Naive thymus-derived CD4-positive, alpha-beta T cell (primary cell): ENCODE measurements at regions not wholly inside any gene's neighbourhood (a gene's known extent, or its start where the extent isn't known, plus 50 kb on each side); places are given as distances from the start of the nearest gene placed in this dataset.

ENCODE experiments used
- ATAC-seq: fragments of 150-1000 bp; cut with Tn5 transposase; 2 replicates; pipeline ENCODE4 v1.10.0; 2021; ENCODE audit warnings: mild to moderate bottlenecking, moderate library complexity
- CTCF ChIA-PET: fragments of 350-600 bp; sonication (Branson Sonifier 250); formaldehyde crosslinking; loops from one replicate; lab custom pipeline; 2021; ENCODE audit warnings: antibody characterized with exemption; lab: Charles Lee
- POLR2A ChIA-PET: fragments of 350-600 bp; sonication (Branson Sonifier 250); formaldehyde crosslinking; loops from one replicate; lab custom pipeline; 2021; ENCODE audit warnings: antibody characterized with exemption, inconsistent platforms; lab: Charles Lee
- DNase-seq, 9 donors: peaks; one replicate each; pipeline versions ENCODE4 v3.0.0 to v3.0.0-alpha.2; 2020 to 2022; ENCODE audit warnings: mixed read lengths in 1 of 9
- H3K27ac ChIP-seq: one replicate; pipeline ENCODE4 v1.7.0; 2013; ENCODE audit warnings: mild to moderate bottlenecking, low read depth, low read length, moderate library complexity
- H3K27me3 ChIP-seq, 2 donors: one replicate each; pipeline ENCODE4 v1.7.0; 2013; ENCODE audit warnings: low read length in 2 of 2, mild to moderate bottlenecking in 2 of 2, moderate library complexity in 2 of 2; ENCODE audit not compliant: control insufficient read depth in 2 of 2, insufficient read depth in 2 of 2
- H3K36me3 ChIP-seq, 3 experiments: 1 replicate in 2 of 3; 2 replicates in 1 of 3; pipeline ENCODE4 v1.7.0; 2013; ENCODE audit warnings: low read length in 3 of 3, mild to moderate bottlenecking in 3 of 3, moderate library complexity in 1 of 3; ENCODE audit not compliant: insufficient read depth in 3 of 3, control insufficient read depth in 2 of 3
- H3K4me1 ChIP-seq, 2 donors: one replicate each; pipeline ENCODE4 v1.7.0; 2013; ENCODE audit warnings: low read length in 2 of 2, mild to moderate bottlenecking in 2 of 2, moderate library complexity in 1 of 2; ENCODE audit not compliant: control insufficient read depth in 2 of 2, insufficient read depth in 2 of 2
- H3K4me3 ChIP-seq: 2 replicates; pipeline ENCODE4 v1.7.0; 2013; ENCODE audit warnings: mild to moderate bottlenecking, low read length
- H3K9me3 ChIP-seq, 3 experiments: 1 replicate in 2 of 3; 2 replicates in 1 of 3; pipeline ENCODE4 v1.7.0; 2013; ENCODE audit warnings: low read length in 3 of 3; ENCODE audit not compliant: control insufficient read depth in 2 of 3
- H3K27ac Mint-ChIP-seq, 9 donors: one replicate each; pipeline ENCODE4 v1.8.0; 2020 to 2022; ENCODE audit warnings: mixed read lengths in 9 of 9, mild to moderate bottlenecking in 8 of 9, moderate library complexity in 5 of 9, inconsistent platforms in 2 of 9
- H3K27me3 Mint-ChIP-seq, 5 donors: one replicate each; pipeline ENCODE4 v1.8.0; 2021 to 2022; ENCODE audit warnings: mixed read lengths in 5 of 5, mild to moderate bottlenecking in 1 of 5
- H3K36me3 Mint-ChIP-seq, 5 donors: one replicate each; pipeline ENCODE4 v1.8.0; 2020 to 2022; ENCODE audit warnings: mixed read lengths in 5 of 5, mild to moderate bottlenecking in 3 of 5, inconsistent platforms in 1 of 5
- H3K4me1 Mint-ChIP-seq, 7 donors: one replicate each; pipeline ENCODE4 v1.8.0; 2020 to 2022; ENCODE audit warnings: mixed read lengths in 7 of 7, mild to moderate bottlenecking in 3 of 7, inconsistent platforms in 1 of 7
- H3K4me3 Mint-ChIP-seq, 10 donors: one replicate each; pipeline ENCODE4 v1.8.0; 2020 to 2022; ENCODE audit warnings: mild to moderate bottlenecking in 10 of 10, mixed read lengths in 10 of 10, moderate library complexity in 6 of 10, inconsistent platforms in 2 of 10
- H3K9me3 Mint-ChIP-seq, 11 donors: one replicate each; pipeline ENCODE4 v1.8.0; 2020 to 2022; ENCODE audit warnings: mixed read lengths in 11 of 11, mild to moderate bottlenecking in 4 of 11, inconsistent platforms in 1 of 11, moderate library complexity in 1 of 11
- intact Hi-C, 2 donors: fragments of 100-400 bp; cut with micrococcal nuclease; formaldehyde crosslinking; loops; one replicate each; pipeline ENCODE4 v1.15.1; 2023

DNA sequence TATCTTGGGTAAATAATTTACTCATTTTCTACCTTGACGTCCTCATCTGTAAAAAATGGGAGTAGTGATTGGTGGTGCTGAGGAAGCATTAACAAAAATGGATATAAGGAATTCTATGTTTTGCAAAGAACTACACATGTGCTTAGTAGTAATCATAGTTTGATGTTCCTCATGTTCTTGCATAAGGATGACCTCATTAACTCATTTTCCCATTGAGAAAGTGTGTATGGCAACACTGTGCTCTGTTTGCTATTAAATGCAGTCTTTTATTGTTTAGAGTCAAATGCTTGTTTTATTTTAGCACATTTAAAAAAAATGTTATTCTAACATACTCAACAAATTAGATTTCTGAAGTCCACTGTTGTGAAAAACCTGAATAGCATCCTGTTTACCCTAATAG is 211.2 kb upstream of the RSPO3 start:
- no peaks in the 10 kb centered on the region for H3K27me3 Mint-ChIP-seq
- ATAC-seq (no peak), DNase-seq (no peak)
- Histone ChIP-seq H3K27ac (no peak overlapping the region), H3K9me3 (no peaks in the 10 kb centered on the region), H3K4me1 (no peaks in the 10 kb centered on the region), H3K4me3 (no peak overlapping the region), H3K36me3 (no peaks in the 10 kb centered on the region), H3K27me3 (no peaks in the 10 kb centered on the region)
- H3K36me3 Mint-ChIP-seq: no peaks in the 10 kb centered on the region
- ChIA-PET CTCF (no interaction called here), POLR2A (no interaction called here)
- intact Hi-C loops: no loop called here
- H3K27ac Mint-ChIP-seq: no peak overlapping the region
- no peak overlapping the region for H3K4me3 Mint-ChIP-seq
- H3K9me3 Mint-ChIP-seq: peaks cover 0 to 3% (median 0%) of the 10 kb centered on the region in 11 donors
- no peaks in the 10 kb centered on the region for H3K4me1 Mint-ChIP-seq

DNA sequence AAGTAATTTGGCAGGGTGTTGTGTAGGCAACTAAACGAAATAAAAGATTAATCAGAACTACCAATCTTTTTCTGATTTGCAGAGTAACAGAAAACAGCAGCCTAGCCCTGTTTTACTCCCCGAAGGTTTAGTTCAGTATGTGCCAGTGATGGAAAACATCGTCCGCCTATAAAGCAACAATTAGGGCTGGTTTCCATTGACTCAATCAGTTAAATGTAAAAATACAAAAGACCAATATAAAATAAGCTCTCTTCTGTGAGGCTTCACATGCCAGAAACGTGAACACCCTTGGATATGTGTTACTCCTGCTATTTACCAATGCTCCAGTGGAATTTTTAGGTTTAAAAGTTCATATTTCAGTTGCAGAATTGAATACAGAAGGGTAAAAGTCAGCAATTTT is 210.5 kb upstream of the RSPO3 start:
- H3K9me3 ChIP-seq: no peaks in the 10 kb centered on the region
- no peak overlapping the region for H3K27ac ChIP-seq
- H3K4me1 Mint-ChIP-seq: no peaks in the 10 kb centered on the region
- H3K4me3 Mint-ChIP-seq: no peak overlapping the region
- peaks cover 0 to 3% (median 0%) of the 10 kb centered on the region in 11 donors for H3K9me3 Mint-ChIP-seq
- H3K27me3 ChIP-seq: no peaks in the 10 kb centered on the region
- ChIA-PET POLR2A (no interaction called here), CTCF (no interaction called here)
- no peaks in the 10 kb centered on the region for H3K27me3 Mint-ChIP-seq
- no peak for ATAC-seq
- intact Hi-C loops: no loop called here
- no peaks in the 10 kb centered on the region for H3K36me3 ChIP-seq
- H3K4me3 ChIP-seq: no peak overlapping the region
- H3K4me1 ChIP-seq: no peaks in the 10 kb centered on the region
- no peak overlapping the region for H3K27ac Mint-ChIP-seq
- DNase-seq: no peak
- no peaks in the 10 kb centered on the region for H3K36me3 Mint-ChIP-seq

DNA sequence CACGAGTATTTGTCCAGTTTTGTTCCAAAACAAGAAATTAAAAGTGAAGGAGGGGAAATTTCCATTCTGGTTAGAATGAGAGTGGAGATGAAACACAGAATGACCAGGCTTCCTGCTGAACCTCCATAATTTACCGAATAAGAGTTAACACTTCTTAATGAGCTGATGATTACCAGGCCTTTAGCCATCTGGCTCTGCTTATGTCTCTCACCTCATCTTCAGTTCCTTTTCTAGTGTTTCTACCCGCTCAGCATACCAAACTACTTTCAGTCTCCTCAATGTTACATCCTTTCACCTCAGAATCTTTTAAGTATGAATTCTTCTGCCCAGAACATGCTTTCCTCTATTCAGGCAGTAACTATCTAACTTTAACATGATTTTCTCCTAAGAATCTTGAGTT is 209.0 kb upstream of the RSPO3 start:
- H3K4me1 Mint-ChIP-seq: no peaks in the 10 kb centered on the region
- H3K9me3 ChIP-seq: no peaks in the 10 kb centered on the region
- no peak for ATAC-seq
- H3K4me3 Mint-ChIP-seq: no peak overlapping the region
- DNase-seq: no peak
- H3K27ac Mint-ChIP-seq: no peak overlapping the region
- CTCF ChIA-PET: no interaction called here
- intact Hi-C loops: no loop called here
- no peaks in the 10 kb centered on the region for H3K27me3 ChIP-seq
- H3K4me3 ChIP-seq: no peak overlapping the region
- no peaks in the 10 kb centered on the region for H3K27me3 Mint-ChIP-seq
- POLR2A ChIA-PET: no interaction called here
- no peaks in the 10 kb centered on the region for H3K36me3 Mint-ChIP-seq
- no peak overlapping the region for H3K27ac ChIP-seq
- peaks cover 0 to 5% (median 0%) of the 10 kb centered on the region in 11 donors for H3K9me3 Mint-ChIP-seq
- no peaks in the 10 kb centered on the region for H3K36me3 ChIP-seq
- H3K4me1 ChIP-seq: no peaks in the 10 kb centered on the region

DNA sequence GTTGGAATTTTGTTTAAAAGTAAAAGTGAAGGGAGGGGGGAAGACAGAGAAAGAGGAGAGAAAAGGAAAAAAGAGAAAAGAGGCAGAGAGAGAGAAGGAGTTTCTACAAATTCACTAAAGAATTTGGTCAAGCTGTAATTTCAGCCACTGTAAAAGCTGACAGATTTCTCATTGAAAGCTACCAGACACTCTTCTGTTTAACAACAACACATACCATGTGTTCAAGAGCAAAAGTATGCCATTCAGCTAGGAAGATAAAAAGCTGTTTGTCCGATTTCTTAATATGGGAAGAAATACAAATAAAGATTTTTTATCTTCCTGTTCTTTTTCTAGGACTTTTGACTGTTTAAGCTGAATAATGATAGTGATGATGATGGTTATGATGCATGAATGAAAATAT is 204.8 kb upstream of the RSPO3 start:
- H3K4me3 ChIP-seq: no peak overlapping the region
- H3K4me1 ChIP-seq: no peaks in the 10 kb centered on the region
- ATAC-seq (no peak), DNase-seq (no peak)
- H3K27me3 ChIP-seq: no peaks in the 10 kb centered on the region
- H3K36me3 ChIP-seq: no peaks in the 10 kb centered on the region
- Mint-ChIP-seq H3K4me3 (no peak overlapping the region), H3K9me3 (peaks cover 0 to 5% (median 0%) of the 10 kb centered on the region in 11 donors), H3K27me3 (no peaks in the 10 kb centered on the region), H3K36me3 (no peaks in the 10 kb centered on the region), H3K27ac (no peak overlapping the region), H3K4me1 (no peaks in the 10 kb centered on the region)
- H3K27ac ChIP-seq: no peak overlapping the region
- POLR2A ChIA-PET: no interaction called here
- intact Hi-C loops: no loop called here
- no peaks in the 10 kb centered on the region for H3K9me3 ChIP-seq
- CTCF ChIA-PET: no interaction called here

DNA sequence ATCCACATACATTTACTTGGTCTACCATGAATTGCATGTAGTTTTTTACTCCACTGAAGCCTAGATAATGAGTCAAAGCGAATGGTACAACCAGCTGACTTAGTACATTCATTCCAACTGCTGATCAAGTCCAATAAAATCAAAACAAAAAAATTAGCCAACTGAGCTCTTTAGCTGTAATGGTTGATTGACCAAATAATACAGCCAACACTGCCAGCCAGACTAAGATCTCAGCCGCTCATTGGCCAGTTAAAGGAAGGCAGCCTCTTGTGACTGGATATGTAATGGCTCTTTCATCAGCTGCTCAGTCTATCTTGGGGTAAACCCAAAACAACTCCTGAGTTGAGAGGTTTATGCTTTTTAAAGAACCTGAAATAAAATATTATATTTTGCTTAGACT is 204.3 kb upstream of the RSPO3 start:
- Mint-ChIP-seq H3K4me3 (no peak overlapping the region), H3K27me3 (no peaks in the 10 kb centered on the region), H3K27ac (no peak overlapping the region), H3K36me3 (no peaks in the 10 kb centered on the region), H3K4me1 (no peaks in the 10 kb centered on the region), H3K9me3 (peaks cover 0 to 5% (median 0%) of the 10 kb centered on the region in 11 donors)
- H3K36me3 ChIP-seq: no peaks in the 10 kb centered on the region
- DNase-seq (no peak), ATAC-seq (no peak)
- CTCF ChIA-PET: no interaction called here
- H3K9me3 ChIP-seq: no peaks in the 10 kb centered on the region
- intact Hi-C loops: no loop called here
- H3K27me3 ChIP-seq: no peaks in the 10 kb centered on the region
- H3K27ac ChIP-seq: no peak overlapping the region
- H3K4me1 ChIP-seq: no peaks in the 10 kb centered on the region
- POLR2A ChIA-PET: no interaction called here
- H3K4me3 ChIP-seq: no peak overlapping the region

DNA sequence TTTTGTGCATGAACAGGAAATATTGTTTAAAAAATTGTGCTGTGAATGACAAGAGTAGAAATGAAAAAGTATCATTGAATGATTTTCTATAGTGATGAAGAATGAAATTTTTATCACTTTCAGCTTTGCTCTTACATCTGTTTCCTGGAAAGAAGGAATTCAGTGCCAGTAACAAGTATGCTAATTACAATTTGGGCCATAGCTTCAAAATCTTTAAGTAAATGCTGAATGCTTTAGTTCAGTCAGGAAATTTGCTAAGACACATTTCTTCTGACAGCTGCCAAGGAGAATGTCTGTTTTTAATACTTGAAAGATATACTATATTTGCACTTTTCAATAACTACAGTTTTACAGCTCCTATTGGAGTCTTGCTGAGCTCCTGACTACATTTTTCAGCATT is 203.7 kb upstream of the RSPO3 start:
- ATAC-seq (no peak), DNase-seq (no peak)
- no peaks in the 10 kb centered on the region for H3K27me3 ChIP-seq
- Mint-ChIP-seq H3K4me3 (no peak overlapping the region), H3K27ac (no peak overlapping the region), H3K36me3 (no peaks in the 10 kb centered on the region), H3K27me3 (no peaks in the 10 kb centered on the region), H3K9me3 (peaks cover 0 to 5% (median 0%) of the 10 kb centered on the region in 11 donors), H3K4me1 (no peaks in the 10 kb centered on the region)
- no peaks in the 10 kb centered on the region for H3K36me3 ChIP-seq
- ChIA-PET CTCF (no interaction called here), POLR2A (no interaction called here)
- intact Hi-C loops: no loop called here
- H3K4me1 ChIP-seq: no peaks in the 10 kb centered on the region
- no peak overlapping the region for H3K27ac ChIP-seq
- H3K4me3 ChIP-seq: no peak overlapping the region
- H3K9me3 ChIP-seq: no peaks in the 10 kb centered on the region

DNA sequence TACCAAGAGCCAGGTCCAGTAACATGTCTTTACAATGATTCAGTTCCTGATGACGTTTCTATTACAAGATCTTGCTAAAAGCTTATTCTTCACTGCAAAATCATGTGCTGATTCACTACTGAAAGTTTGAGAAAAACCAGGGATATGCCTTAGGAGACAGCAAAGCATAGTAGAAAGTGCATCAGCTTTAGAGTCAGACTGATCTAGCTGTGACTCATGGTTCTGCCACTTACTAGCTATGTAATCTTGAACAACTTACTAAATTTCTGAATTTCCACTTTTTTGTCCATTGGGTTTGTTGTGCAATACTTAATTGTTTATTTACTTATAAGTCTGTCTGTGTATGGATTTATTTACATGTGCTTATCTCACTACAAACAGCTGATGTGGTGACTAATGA is 198.5 kb upstream of the RSPO3 start:
- no peak overlapping the region for H3K4me3 Mint-ChIP-seq
- no peak overlapping the region for H3K4me3 ChIP-seq
- peaks cover 0 to 12% (median 0%) of the 10 kb centered on the region in 5 donors for H3K27me3 Mint-ChIP-seq
- H3K27me3 ChIP-seq: no peaks in the 10 kb centered on the region
- H3K9me3 ChIP-seq: no peaks in the 10 kb centered on the region
- H3K27ac Mint-ChIP-seq: no peak overlapping the region
- H3K9me3 Mint-ChIP-seq: no peaks in the 10 kb centered on the region
- no peak for DNase-seq
- H3K36me3 ChIP-seq: no peaks in the 10 kb centered on the region
- ChIA-PET CTCF (no interaction called here), POLR2A (no interaction called here)
- no peaks in the 10 kb centered on the region for H3K4me1 Mint-ChIP-seq
- no peak overlapping the region for H3K27ac ChIP-seq
- no peak for ATAC-seq
- H3K36me3 Mint-ChIP-seq: no peaks in the 10 kb centered on the region
- H3K4me1 ChIP-seq: no peaks in the 10 kb centered on the region
- intact Hi-C loops: no loop called here
